ENCODE measurements at regions not wholly inside any gene's neighbourhood (a gene's known extent, or its start where the extent isn't known, plus 50 kb on each side); places are given as distances from the start of the nearest gene placed in this dataset.

- Histone ChIP-seq H3K27ac (no peak overlapping the region), H3K9me3 (ENCODE audit: low read depth, low read length) (no peaks in the 10 kb centered on the region), H3K4me3 (no peak overlapping the region), H3K36me3 (ENCODE audit: insufficient read depth, low read length) (no peaks in the 10 kb centered on the region), H3K9ac (ENCODE audit: insufficient read length) (no peak overlapping the region)
- DNase-seq (ENCODE audit: low read depth, low spot score), result no peak
- TF ChIP-seq POLR2AphosphoS5 (IDR thresholded peaks at IDR 0.05; ENCODE audit: borderline replicate concordance, low read depth, low read length) (no peak), EZH2 (IDR thresholded peaks at IDR 0.05) (no peak), FOXP2 (optimal IDR thresholded peaks at IDR 0.05; ENCODE audit: control extremely low read depth, extremely low read length, insufficient read depth) (no peak)
These were observed 106.2 kb downstream of the TMCO5A start for GRCh38 chr15:38040615-38041014.

GRCh38 chr15:38041576-38041975 is 107.1 kb downstream of the TMCO5A start:
- H3K4me3 ChIP-seq, result no peak overlapping the region
- no peaks in the 10 kb centered on the region for H3K36me3 ChIP-seq (ENCODE audit: insufficient read depth, low read length)
- no peak overlapping the region for H3K27ac ChIP-seq
- TF ChIP-seq FOXP2 (optimal IDR thresholded peaks at IDR 0.05; ENCODE audit: control extremely low read depth, extremely low read length, insufficient read depth) (no peak), EZH2 (IDR thresholded peaks at IDR 0.05) (no peak), POLR2AphosphoS5 (IDR thresholded peaks at IDR 0.05; ENCODE audit: borderline replicate concordance, low read depth, low read length) (no peak)
- no peak for DNase-seq (ENCODE audit: low read depth, low spot score)
- no peaks in the 10 kb centered on the region for H3K9me3 ChIP-seq (ENCODE audit: low read depth, low read length)
- H3K9ac ChIP-seq (ENCODE audit: insufficient read length), result no peak overlapping the region

GRCh38 chr15:38042211-38042610 is 107.8 kb downstream of the TMCO5A start:
- DNase-seq (ENCODE audit: low read depth, low spot score), result no peak
- TF ChIP-seq EZH2 (IDR thresholded peaks at IDR 0.05), result no peak
- TF ChIP-seq FOXP2 (optimal IDR thresholded peaks at IDR 0.05; ENCODE audit: control extremely low read depth, extremely low read length, insufficient read depth), result no peak
- TF ChIP-seq POLR2AphosphoS5 (IDR thresholded peaks at IDR 0.05; ENCODE audit: borderline replicate concordance, low read depth, low read length), result no peak
- Histone ChIP-seq H3K27ac (no peak overlapping the region), H3K4me3 (no peak overlapping the region), H3K9me3 (ENCODE audit: low read depth, low read length) (no peaks in the 10 kb centered on the region), H3K36me3 (ENCODE audit: insufficient read depth, low read length) (no peaks in the 10 kb centered on the region), H3K9ac (ENCODE audit: insufficient read length) (no peak overlapping the region)

- no peak for DNase-seq (ENCODE audit: low read depth, low spot score)
These were observed 108.4 kb downstream of the TMCO5A start for GRCh38 chr15:38042707-38043445.

GRCh38 chr15:38046257-38047051 is 112.0 kb downstream of the TMCO5A start:
- DNase-seq (ENCODE audit: low read depth, low spot score), result no peak
- TF ChIP-seq FOXP2 (optimal IDR thresholded peaks at IDR 0.05; ENCODE audit: control extremely low read depth, extremely low read length, insufficient read depth) (no peak), EZH2 (IDR thresholded peaks at IDR 0.05) (no peak), POLR2AphosphoS5 (IDR thresholded peaks at IDR 0.05; ENCODE audit: borderline replicate concordance, low read depth, low read length) (no peak)

More at GRCh38 chr15:38042707-38043445, 108.4 kb downstream of the TMCO5A start:
- Histone ChIP-seq H3K4me3 (no peak overlapping the region), H3K27ac (no peak overlapping the region), H3K9me3 (ENCODE audit: low read depth, low read length) (no peaks in the 10 kb centered on the region), H3K9ac (ENCODE audit: insufficient read length) (no peak overlapping the region), H3K36me3 (ENCODE audit: insufficient read depth, low read length) (no peaks in the 10 kb centered on the region)
- TF ChIP-seq POLR2AphosphoS5 (IDR thresholded peaks at IDR 0.05; ENCODE audit: borderline replicate concordance, low read depth, low read length) (no peak), FOXP2 (optimal IDR thresholded peaks at IDR 0.05; ENCODE audit: control extremely low read depth, extremely low read length, insufficient read depth) (no peak), EZH2 (IDR thresholded peaks at IDR 0.05) (no peak)

DNA sequence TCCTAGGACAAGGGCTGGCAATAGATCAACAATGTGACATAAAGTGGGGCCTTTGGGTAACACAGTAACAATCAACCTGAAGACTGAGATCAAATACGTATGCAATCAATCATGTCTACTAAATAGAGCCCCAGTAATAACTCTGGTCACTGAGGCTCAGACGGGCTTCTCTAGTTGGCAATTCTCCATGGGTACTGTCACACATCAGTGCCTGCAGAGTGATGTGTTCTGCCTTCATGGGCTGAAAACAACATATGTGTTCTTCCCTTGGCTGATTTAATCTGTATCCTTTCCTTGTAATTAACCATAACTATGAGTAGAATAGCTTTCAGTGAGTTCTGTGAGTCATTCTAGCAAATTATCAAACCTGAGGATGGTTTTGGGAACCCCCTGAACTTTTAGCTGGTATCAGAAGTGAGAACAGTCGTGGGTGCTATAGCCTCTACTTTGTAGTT is 113.6 kb downstream of the TMCO5A start:
- DNase-seq (ENCODE audit: low read depth, low spot score), result no peak
- TF ChIP-seq POLR2AphosphoS5 (IDR thresholded peaks at IDR 0.05; ENCODE audit: borderline replicate concordance, low read depth, low read length), result no peak
- no peak for TF ChIP-seq FOXP2 (optimal IDR thresholded peaks at IDR 0.05; ENCODE audit: control extremely low read depth, extremely low read length, insufficient read depth)
- TF ChIP-seq EZH2 (IDR thresholded peaks at IDR 0.05), result no peak
- H3K9ac ChIP-seq (ENCODE audit: insufficient read length), result no peak overlapping the region
- no peaks in the 10 kb centered on the region for H3K36me3 ChIP-seq (ENCODE audit: insufficient read depth, low read length)
- no peak overlapping the region for H3K4me3 ChIP-seq
- no peak overlapping the region for H3K27ac ChIP-seq
- H3K9me3 ChIP-seq (ENCODE audit: low read depth, low read length), result no peaks in the 10 kb centered on the region

More at GRCh38 chr15:38046257-38047051, 112.0 kb downstream of the TMCO5A start:
- Histone ChIP-seq H3K27ac (no peak overlapping the region), H3K36me3 (ENCODE audit: insufficient read depth, low read length) (no peaks in the 10 kb centered on the region), H3K9me3 (ENCODE audit: low read depth, low read length) (no peaks in the 10 kb centered on the region), H3K4me3 (no peak overlapping the region), H3K9ac (ENCODE audit: insufficient read length) (no peak overlapping the region)

- H3K27ac ChIP-seq, result no peak overlapping the region
- TF ChIP-seq POLR2AphosphoS5 (IDR thresholded peaks at IDR 0.05; ENCODE audit: borderline replicate concordance, low read depth, low read length) (no peak), EZH2 (IDR thresholded peaks at IDR 0.05) (no peak), FOXP2 (optimal IDR thresholded peaks at IDR 0.05; ENCODE audit: control extremely low read depth, extremely low read length, insufficient read depth) (no peak)
- DNase-seq (ENCODE audit: low read depth, low spot score), result no peak
- no peaks in the 10 kb centered on the region for H3K36me3 ChIP-seq (ENCODE audit: insufficient read depth, low read length)
- H3K9ac ChIP-seq (ENCODE audit: insufficient read length), result no peak overlapping the region
- no peak overlapping the region for H3K4me3 ChIP-seq
- no peaks in the 10 kb centered on the region for H3K9me3 ChIP-seq (ENCODE audit: low read depth, low read length)
These were observed 115.5 kb downstream of the TMCO5A start for GRCh38 chr15:38049891-38050290.
